Hematopoietic multipotent progenitor cell treated with erythropoietin and hydrocortisone succinate and interleukin-3 and kit ligand, for 15 days (in vitro differentiated cells): ENCODE measurements at regions not wholly inside any gene's neighbourhood (a gene's known extent, or its start where the extent isn't known, plus 50 kb on each side); places are given as distances from the start of the nearest gene placed in this dataset.
"Not testable (repeated sequence)": the region's sequence is repeated elsewhere in the genome, so short reads cannot be mapped to it uniquely, and the experiment has no call there.

ENCODE experiments used
- DNase-seq: peaks from one replicate; pipeline ENCODE4 v3.0.0-alpha.2; 2015; ENCODE audit warnings: low spot score

GRCh38 chr18:43970656-43971055 lies 693.4 kb upstream of the SYT4 start:
- no peak for DNase-seq

DNA sequence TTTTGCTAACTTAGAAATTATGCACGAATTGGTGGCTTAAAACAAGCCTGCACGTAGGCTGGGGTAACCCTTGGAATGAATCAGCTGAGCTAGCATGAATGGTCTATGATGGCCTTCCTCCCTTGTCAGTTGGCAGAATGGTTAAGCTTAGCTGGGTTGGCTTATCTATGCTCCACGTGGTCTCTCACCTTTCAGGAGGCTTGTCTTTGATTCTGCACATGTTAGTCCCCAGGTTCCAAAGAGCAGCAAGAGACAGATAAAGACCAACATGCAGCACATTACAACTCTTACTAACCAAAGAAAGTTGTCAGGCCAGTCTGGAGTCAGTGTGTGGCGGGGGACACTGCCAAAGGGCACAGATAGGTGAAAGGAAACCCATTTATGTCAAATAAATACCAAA lies 700.9 kb upstream of the SYT4 start:
- DNase-seq, result no peak

GRCh38 chr18:43982582-43982981 lies 698.1 kb upstream of the SETBP1 start:
- no peak for DNase-seq

DNA sequence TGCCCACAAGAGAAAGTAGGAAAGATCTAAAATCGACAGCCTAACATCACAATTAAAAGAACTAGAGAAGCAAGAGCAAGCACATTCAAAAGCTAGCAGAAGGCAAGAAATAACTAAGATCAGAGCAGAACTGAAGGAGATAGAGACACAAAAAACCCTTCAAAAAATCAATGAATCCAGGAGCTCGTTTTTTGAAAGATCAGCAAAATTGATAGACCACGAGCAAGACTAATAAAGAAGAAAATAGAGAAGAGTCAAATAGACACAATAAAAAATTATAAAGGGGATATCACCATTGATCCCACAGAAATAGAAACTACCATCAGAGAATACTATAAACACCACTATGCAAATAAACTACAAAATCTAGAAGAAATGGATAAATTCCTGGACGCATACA lies 693.6 kb upstream of the SETBP1 start:
- not testable (repeated sequence) for DNase-seq

GRCh38 chr18:43992741-43993140 lies 687.9 kb upstream of the SETBP1 start:
- DNase-seq, result no peak

- DNase-seq, result no peak
These were observed 686.3 kb upstream of the SETBP1 start for GRCh38 chr18:43994381-43994780.

DNA sequence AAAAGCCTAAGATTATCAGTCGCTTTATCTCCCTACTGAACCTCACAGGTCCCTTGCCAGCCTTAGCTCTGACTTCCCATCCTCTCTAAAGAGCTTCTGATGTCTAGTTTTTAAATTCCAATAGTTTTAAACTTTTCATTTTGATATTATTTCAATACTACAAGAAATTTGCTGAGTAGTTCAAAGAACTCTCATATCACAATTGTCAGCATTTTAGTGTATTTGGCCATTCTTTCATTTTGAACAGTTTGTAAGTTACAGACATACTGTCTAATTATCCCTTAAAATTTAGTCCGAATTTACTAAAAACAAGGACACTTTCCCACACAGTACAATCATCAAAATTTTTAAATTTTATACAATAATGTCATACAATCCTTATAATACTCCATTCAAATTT lies 666.8 kb upstream of the SETBP1 start:
- no peak for DNase-seq

GRCh38 chr18:44025421-44025820 lies 655.3 kb upstream of the SETBP1 start:
- DNase-seq, result no peak

DNA sequence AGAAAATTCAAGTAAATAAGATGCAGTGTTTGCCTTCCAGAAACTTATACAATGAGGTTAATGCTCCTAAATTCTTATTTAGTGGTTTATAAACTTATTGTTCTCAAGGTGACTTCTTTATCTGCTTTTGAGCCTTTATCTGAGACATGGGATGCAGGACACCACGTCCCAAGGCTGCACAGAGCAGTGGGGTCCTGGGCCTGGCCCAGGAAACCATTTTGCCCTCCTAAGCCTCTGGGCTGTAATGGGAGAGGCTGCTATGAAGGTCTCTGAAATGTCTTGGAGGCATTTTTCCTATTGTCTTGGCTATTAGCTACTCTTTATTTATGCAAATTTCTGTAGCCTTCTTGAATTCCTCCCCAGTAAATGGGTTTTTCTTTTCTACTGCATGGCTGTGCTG lies 652.6 kb upstream of the SETBP1 start:
- no peak for DNase-seq

GRCh38 chr18:44031063-44031462 lies 649.6 kb upstream of the SETBP1 start:
- DNase-seq, result no peak

DNA sequence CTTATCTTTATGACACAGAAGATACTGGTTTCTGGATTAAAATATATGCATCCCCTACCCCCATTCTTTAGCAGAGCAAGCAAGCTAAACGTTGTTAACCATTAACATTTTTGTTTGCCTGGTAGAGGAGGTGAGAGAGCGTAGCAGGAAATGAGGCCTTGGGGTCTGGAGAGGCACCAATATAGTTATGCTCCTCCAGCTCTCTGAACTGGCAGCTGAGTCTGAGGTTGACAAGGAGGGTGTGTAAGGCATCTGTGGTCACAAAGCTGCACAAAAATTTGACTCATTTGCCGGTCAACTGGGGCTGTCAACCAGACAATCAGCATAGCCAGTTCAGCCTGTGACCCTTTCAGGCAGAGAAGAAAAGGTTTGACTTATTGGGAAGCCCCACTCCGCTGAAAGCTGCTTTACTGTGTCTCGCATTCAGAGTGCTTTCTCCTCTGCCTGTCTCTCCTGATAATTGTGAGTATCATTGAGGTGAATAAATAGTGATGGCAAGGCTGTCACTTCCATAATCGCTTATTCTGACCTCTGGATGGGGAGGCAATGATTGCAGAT lies 647.5 kb upstream of the SETBP1 start:
- no peak for DNase-seq

GRCh38 chr18:44035554-44035953 lies 645.1 kb upstream of the SETBP1 start:
- DNase-seq, result no peak

- no peak for DNase-seq
These were observed 644.2 kb upstream of the SETBP1 start for GRCh38 chr18:44036501-44036900.

- DNase-seq, result no peak
These were observed 641.5 kb upstream of the SETBP1 start for GRCh38 chr18:44039216-44039615.

- no peak for DNase-seq
These were observed 640.9 kb upstream of the SETBP1 start for GRCh38 chr18:44039826-44040225.

GRCh38 chr18:44041553-44041952 lies 639.1 kb upstream of the SETBP1 start:
- DNase-seq, result no peak

DNA sequence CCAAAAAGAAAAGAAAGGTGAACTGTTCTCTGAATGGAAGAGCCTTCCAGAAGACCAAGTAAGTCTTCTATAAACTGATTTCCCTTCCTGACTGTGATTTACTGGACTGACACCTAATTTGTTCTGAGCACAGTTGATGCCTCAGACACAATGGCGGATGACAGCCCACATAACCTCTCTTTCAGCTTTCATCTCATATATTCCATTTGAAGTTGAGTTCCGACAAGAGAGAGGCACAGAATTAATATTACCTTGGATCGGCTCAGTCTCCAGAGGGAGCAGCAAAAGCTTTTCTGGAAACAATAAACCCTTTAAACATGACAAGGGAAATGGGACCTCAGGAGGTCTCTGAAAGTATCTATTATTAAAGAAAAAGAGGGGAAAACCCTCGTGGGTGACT lies 638.7 kb upstream of the SETBP1 start:
- DNase-seq, result no peak

DNA sequence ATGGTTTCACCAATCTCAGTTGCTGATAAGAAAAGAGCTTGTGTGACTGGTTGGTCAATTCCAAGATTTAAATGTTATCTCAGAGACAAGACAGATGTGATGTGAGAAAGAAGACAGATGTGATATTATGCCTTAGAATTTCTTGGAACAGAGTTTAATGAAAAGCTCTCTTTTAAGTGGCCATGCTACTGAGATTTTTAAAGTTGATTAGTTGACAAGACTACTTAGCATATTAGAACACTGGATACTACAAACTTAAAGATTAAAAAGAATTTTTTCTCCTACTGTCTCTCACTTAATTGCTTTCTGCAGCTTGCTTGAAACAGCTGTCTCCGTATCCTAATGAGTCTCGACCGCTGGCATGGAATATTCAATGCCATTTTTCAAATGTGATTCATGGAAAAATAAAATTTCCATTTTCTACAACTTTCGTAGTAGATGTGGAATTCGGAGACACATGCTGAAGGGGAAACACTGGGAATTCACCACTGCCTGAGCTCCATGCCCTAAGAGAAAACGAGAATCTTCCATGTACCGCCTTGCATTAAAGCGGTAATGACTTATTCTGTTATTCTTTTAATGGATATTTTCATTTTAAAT lies 634.2 kb upstream of the SETBP1 start:
- DNase-seq, result no peak

- DNase-seq, result no peak
These were observed 633.1 kb upstream of the SETBP1 start for GRCh38 chr18:44047585-44047984.

- DNase-seq, result no peak
These were observed 632.3 kb upstream of the SETBP1 start for GRCh38 chr18:44048435-44048834.

DNA sequence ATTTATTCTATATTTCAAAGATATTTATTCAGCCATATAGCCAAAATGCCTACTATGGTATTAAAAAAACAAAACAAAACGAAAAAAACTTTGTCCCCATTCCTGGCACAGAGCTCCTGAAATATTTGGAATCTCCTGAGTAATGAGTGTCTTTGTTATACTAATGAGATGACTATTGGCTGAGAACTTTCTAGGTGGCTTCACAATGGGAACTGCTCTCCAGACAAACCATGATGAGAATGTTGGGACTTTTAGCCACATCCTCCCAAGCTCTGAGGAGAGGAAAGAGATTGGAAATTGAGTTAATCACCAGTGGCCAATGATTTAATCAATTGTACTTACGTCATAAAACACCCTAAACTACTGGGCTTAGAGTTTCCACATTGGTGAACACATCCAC lies 631.8 kb upstream of the SETBP1 start:
- no peak for DNase-seq

DNA sequence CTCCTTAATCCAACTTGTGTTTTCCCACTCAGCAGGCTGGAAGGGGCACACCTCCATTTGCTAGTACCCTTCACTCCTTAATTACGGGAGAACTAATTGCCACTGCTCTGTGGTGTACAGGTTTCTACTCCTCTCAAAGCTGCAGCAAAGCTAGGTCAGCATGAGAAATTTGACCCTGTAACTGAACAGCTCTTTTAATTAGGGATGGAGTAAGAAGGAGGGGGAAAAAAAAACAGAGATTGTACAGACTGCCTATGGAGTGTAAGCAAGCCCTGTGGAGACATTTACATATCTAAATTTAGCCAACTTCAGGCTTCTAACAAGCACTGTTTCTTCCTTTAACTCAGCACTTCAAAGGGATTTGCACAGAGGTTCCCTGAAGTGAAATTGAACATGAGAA lies 629.7 kb upstream of the SETBP1 start:
- DNase-seq, result no peak

- DNase-seq, result no peak
These were observed 626.2 kb upstream of the SETBP1 start for GRCh38 chr18:44054514-44054913.

- DNase-seq, result no peak
These were observed 620.5 kb upstream of the SETBP1 start for GRCh38 chr18:44060197-44060596.

GRCh38 chr18:44061438-44061837 lies 619.2 kb upstream of the SETBP1 start:
- no peak for DNase-seq
